ENCODE measurements at regions not wholly inside any gene's neighbourhood (a gene's known extent, or its start where the extent isn't known, plus 50 kb on each side); places are given as distances from the start of the nearest gene placed in this dataset.

GRCh38 chr14:83814896-83815295 is 1715.0 kb upstream of the FLRT2 start:
- H3K27me3 ChIP-seq: no peaks in the 10 kb centered on the region
- H3K4me1 ChIP-seq: no peaks in the 10 kb centered on the region
- intact Hi-C loops (cut with DNase I; ENCODE audit: low total_unique reads) (no loop called here), in situ Hi-C loops (cut with MboI; ENCODE audit: low pct_ligation_motif_present in 1 of 4, low pct_unique_long_range_greater_than_20kb in 1 of 4, low sequenced_read_pairs in 3 of 4) (no loop called here)
- no peaks in the 10 kb centered on the region for H3K9me3 ChIP-seq
- H3K36me3 ChIP-seq: no peaks in the 10 kb centered on the region
- no peak overlapping the region for H3K4me3 ChIP-seq
- TF ChIP-seq POLR2A (IDR thresholded peaks at IDR 0.05): no peak
- TF ChIP-seq CTCF (IDR thresholded peaks at IDR 0.05): no peak
- TF ChIP-seq POLR2AphosphoS5 (IDR thresholded peaks at IDR 0.05): no peak
- TF ChIP-seq EP300 (IDR thresholded peaks at IDR 0.05; ENCODE audit: low read depth): no peak
- WGBS, 2 donors (ENCODE audit: low coverage in 1 of 2): 79 to 100% methylated on average over 1 of the region's 1 CpG
- no peak overlapping the region for H3K27ac ChIP-seq
- DNase-seq: no peak

- Histone ChIP-seq H3K4me1 (no peaks in the 10 kb centered on the region), H3K36me3 (no peaks in the 10 kb centered on the region), H3K27me3 (no peaks in the 10 kb centered on the region), H3K4me3 (no peak overlapping the region), H3K27ac (no peak overlapping the region), H3K9me3 (no peaks in the 10 kb centered on the region)
- DNase-seq: no peak
- in situ Hi-C loops (cut with MboI; ENCODE audit: low pct_ligation_motif_present in 1 of 4, low pct_unique_long_range_greater_than_20kb in 1 of 4, low sequenced_read_pairs in 3 of 4): no loop called here
- intact Hi-C loops (cut with DNase I; ENCODE audit: low total_unique reads): no loop called here
- TF ChIP-seq POLR2AphosphoS5 (IDR thresholded peaks at IDR 0.05) (no peak), EP300 (IDR thresholded peaks at IDR 0.05; ENCODE audit: low read depth) (no peak), CTCF (IDR thresholded peaks at IDR 0.05) (no peak), POLR2A (IDR thresholded peaks at IDR 0.05) (no peak)
- WGBS, 2 donors (ENCODE audit: low coverage in 1 of 2): 60 to 71% methylated on average over 6 of the region's 6 CpGs
Observed at GRCh38 chr14:83816761-83817160, 1713.2 kb upstream of the FLRT2 start.

GRCh38 chr14:83825843-83826242 is 1704.1 kb upstream of the FLRT2 start:
- no peak overlapping the region for H3K4me3 ChIP-seq
- H3K36me3 ChIP-seq: no peaks in the 10 kb centered on the region
- no peak for TF ChIP-seq CTCF (IDR thresholded peaks at IDR 0.05)
- TF ChIP-seq POLR2AphosphoS5 (IDR thresholded peaks at IDR 0.05): no peak
- no peak for TF ChIP-seq EP300 (IDR thresholded peaks at IDR 0.05; ENCODE audit: low read depth)
- TF ChIP-seq POLR2A (IDR thresholded peaks at IDR 0.05): no peak
- no peaks in the 10 kb centered on the region for H3K27me3 ChIP-seq
- DNase-seq: no peak
- in situ Hi-C loops (cut with MboI; ENCODE audit: low pct_ligation_motif_present in 1 of 4, low pct_unique_long_range_greater_than_20kb in 1 of 4, low sequenced_read_pairs in 3 of 4): no loop called here
- intact Hi-C loops (cut with DNase I; ENCODE audit: low total_unique reads): no loop called here
- H3K9me3 ChIP-seq: no peaks in the 10 kb centered on the region
- WGBS, 2 donors (ENCODE audit: low coverage in 1 of 2): 68 to 71% methylated on average over 3 of the region's 3 CpGs
- no peak overlapping the region for H3K27ac ChIP-seq
- H3K4me1 ChIP-seq: no peaks in the 10 kb centered on the region

GRCh38 chr14:83826838-83827237 is 1703.1 kb upstream of the FLRT2 start:
- H3K9me3 ChIP-seq: no peaks in the 10 kb centered on the region
- no peaks in the 10 kb centered on the region for H3K36me3 ChIP-seq
- no peaks in the 10 kb centered on the region for H3K4me1 ChIP-seq
- in situ Hi-C loops (cut with MboI; ENCODE audit: low pct_ligation_motif_present in 1 of 4, low pct_unique_long_range_greater_than_20kb in 1 of 4, low sequenced_read_pairs in 3 of 4) (no loop called here), intact Hi-C loops (cut with DNase I; ENCODE audit: low total_unique reads) (no loop called here)
- H3K27ac ChIP-seq: no peak overlapping the region
- 76 to 81% methylated on average over 4 to 6 of the region's 6 CpGs for WGBS, 2 donors (ENCODE audit: low coverage in 1 of 2)
- H3K4me3 ChIP-seq: no peak overlapping the region
- no peaks in the 10 kb centered on the region for H3K27me3 ChIP-seq
- no peak for DNase-seq
- no peak for TF ChIP-seq POLR2AphosphoS5 (IDR thresholded peaks at IDR 0.05)
- TF ChIP-seq POLR2A (IDR thresholded peaks at IDR 0.05): no peak
- TF ChIP-seq CTCF (IDR thresholded peaks at IDR 0.05): no peak
- no peak for TF ChIP-seq EP300 (IDR thresholded peaks at IDR 0.05; ENCODE audit: low read depth)

Data from transverse colon (tissue), 4 donors.